Hepatocyte (in vitro differentiated cells): ENCODE measurements at regions not wholly inside any gene's neighbourhood (a gene's known extent, or its start where the extent isn't known, plus 50 kb on each side); places are given as distances from the start of the nearest gene placed in this dataset.

Source experiments
- EZH2 ChIP-seq: fragments of 200-600 bp; sonication (generic); IDR thresholded peaks from 2 replicates; pipeline ENCODE4 v1.6.1; 2016; ENCODE audit warnings: antibody characterized with exemption, mild to moderate bottlenecking, borderline replicate concordance
- EZH2phosphoT487 ChIP-seq: fragments of 200-600 bp; sonication (generic); IDR thresholded peaks from one replicate; pipeline ENCODE4 v1.6.1; 2018; ENCODE audit warnings: antibody characterized with exemption, mild to moderate bottlenecking, low read depth, moderate library complexity; ENCODE audit not compliant: unreplicated experiment, severe bottlenecking
- TF ChIP-seq, protein P1 (sequence below): fragments of 200-600 bp; sonication (generic); IDR thresholded peaks from 2 replicates; pipeline ENCODE4 v1.5.1; 2016; ENCODE audit warnings: antibody characterized with exemption, mild to moderate bottlenecking; ENCODE audit not compliant: poor library complexity

DNA sequence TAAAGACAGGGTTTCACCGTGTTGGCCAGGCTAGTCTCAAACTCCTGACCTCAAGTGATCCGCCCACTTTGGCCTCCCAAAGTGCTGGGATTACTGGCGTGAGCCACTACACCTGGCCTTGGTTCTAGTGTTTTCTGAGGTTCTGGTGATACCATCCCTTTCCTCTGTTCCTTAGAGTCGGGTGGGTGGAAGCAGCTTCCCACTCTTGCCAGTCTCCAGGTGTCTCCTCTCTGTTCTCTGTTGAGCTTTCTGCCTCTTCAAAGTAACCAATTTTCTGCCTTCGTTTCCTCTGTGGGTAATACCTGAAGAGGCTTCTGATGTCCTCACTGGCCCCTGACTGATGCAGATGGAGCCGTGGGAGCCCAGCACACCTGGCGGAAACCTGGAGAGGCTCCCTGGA is 53.4 kb upstream of the LHX5 start:
- TF ChIP-seq, protein P1, sequence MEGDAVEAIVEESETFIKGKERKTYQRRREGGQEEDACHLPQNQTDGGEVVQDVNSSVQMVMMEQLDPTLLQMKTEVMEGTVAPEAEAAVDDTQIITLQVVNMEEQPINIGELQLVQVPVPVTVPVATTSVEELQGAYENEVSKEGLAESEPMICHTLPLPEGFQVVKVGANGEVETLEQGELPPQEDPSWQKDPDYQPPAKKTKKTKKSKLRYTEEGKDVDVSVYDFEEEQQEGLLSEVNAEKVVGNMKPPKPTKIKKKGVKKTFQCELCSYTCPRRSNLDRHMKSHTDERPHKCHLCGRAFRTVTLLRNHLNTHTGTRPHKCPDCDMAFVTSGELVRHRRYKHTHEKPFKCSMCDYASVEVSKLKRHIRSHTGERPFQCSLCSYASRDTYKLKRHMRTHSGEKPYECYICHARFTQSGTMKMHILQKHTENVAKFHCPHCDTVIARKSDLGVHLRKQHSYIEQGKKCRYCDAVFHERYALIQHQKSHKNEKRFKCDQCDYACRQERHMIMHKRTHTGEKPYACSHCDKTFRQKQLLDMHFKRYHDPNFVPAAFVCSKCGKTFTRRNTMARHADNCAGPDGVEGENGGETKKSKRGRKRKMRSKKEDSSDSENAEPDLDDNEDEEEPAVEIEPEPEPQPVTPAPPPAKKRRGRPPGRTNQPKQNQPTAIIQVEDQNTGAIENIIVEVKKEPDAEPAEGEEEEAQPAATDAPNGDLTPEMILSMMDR, result no peak
- TF ChIP-seq EZH2, result no peak
- TF ChIP-seq EZH2phosphoT487, result no peak
